PFSK-1 (cell line): ENCODE measurements at regions not wholly inside any gene's neighbourhood (a gene's known extent, or its start where the extent isn't known, plus 50 kb on each side); places are given as distances from the start of the nearest gene placed in this dataset.

Source experiments
- FOXP2 ChIP-seq: optimal IDR thresholded peaks from 2 replicates; pipeline ENCODE3; 2011; ENCODE audit warnings: borderline replicate concordance, control low read depth, inconsistent platforms; ENCODE audit not compliant: insufficient read depth; ENCODE audit errors: extremely low read length, extremely low read depth
- POLR2AphosphoS5 ChIP-seq: IDR thresholded peaks from 2 replicates; pipeline ENCODE4 v1.6.1; 2012; ENCODE audit warnings: low read depth, mild to moderate bottlenecking, control low read depth, low read length, moderate library complexity
- SIN3A ChIP-seq: IDR thresholded peaks from 2 replicates; pipeline ENCODE4 v1.6.1; 2012; ENCODE audit warnings: mild to moderate bottlenecking, low read length, moderate library complexity, borderline replicate concordance; ENCODE audit not compliant: insufficient read depth
- TAF1 ChIP-seq: IDR thresholded peaks from 2 replicates; pipeline ENCODE4 v1.6.1; 2012; ENCODE audit warnings: low read length, control low read depth, borderline replicate concordance; ENCODE audit not compliant: insufficient read depth

DNA sequence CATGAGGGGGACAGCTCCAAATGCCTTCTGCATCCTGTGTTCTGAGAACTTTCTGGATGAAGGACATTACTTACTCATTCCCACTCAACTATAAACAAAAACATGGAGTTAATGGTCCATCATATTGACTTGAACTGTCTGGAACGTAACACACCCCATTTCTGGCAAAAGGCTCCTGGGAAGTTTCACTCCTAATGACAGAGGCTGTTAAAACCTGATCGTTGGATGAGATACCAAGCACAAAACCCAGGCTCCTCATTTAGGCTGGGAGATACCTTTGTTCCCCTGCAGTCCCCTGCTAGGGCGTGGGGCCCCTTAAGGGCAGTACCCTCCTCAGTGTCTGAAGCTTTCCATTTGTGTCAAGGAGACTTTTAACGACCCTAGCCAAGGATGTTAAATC is 78.9 kb downstream of the RHOU start:
- no peak for TF ChIP-seq TAF1
- TF ChIP-seq FOXP2, result no peak
- no peak for TF ChIP-seq SIN3A
- TF ChIP-seq POLR2AphosphoS5, result no peak
